ENCODE measurements at regions not wholly inside any gene's neighbourhood (a gene's known extent, or its start where the extent isn't known, plus 50 kb on each side); places are given as distances from the start of the nearest gene placed in this dataset.
A peak's percentile ranks its signal among the peaks of the same experiment; 100 is the strongest.
"Not testable (repeated sequence)": the region's sequence is repeated elsewhere in the genome, so short reads cannot be mapped to it uniquely, and the experiment has no call there.

- DNase-seq (ENCODE audit: low spot score), result no peak
These were observed 841.1 kb upstream of the SORCS1 start for GRCh38 chr10:108005627-108006026.

GRCh38 chr10:108003576-108003975, 839.1 kb upstream of the SORCS1 start:
- DNase-seq (ENCODE audit: low spot score), result no peak

- DNase-seq (ENCODE audit: low spot score), result no peak
These were observed 838.6 kb upstream of the SORCS1 start for GRCh38 chr10:108003061-108003460.

- no peak for DNase-seq (ENCODE audit: low spot score)
These were observed 835.9 kb upstream of the SORCS1 start for GRCh38 chr10:108000365-108000764.

GRCh38 chr10:107994621-107995270, 830.2 kb upstream of the SORCS1 start:
- DNase-seq (ENCODE audit: low spot score), result no peak

GRCh38 chr10:107986571-107986970, 822.1 kb upstream of the SORCS1 start:
- no peak for DNase-seq (ENCODE audit: low spot score)

- DNase-seq (ENCODE audit: low spot score), result no peak
These were observed 820.1 kb upstream of the SORCS1 start for GRCh38 chr10:107984581-107984980.

GRCh38 chr10:107984149-107984548, 819.6 kb upstream of the SORCS1 start:
- DNase-seq (ENCODE audit: low spot score), result no peak

GRCh38 chr10:107978455-107978854, 813.9 kb upstream of the SORCS1 start:
- DNase-seq (ENCODE audit: low spot score), result no peak

GRCh38 chr10:107971973-107972372, 807.5 kb upstream of the SORCS1 start:
- DNase-seq (ENCODE audit: low spot score), result peak; percentile 39

GRCh38 chr10:107971411-107971810, 806.9 kb upstream of the SORCS1 start:
- DNase-seq (ENCODE audit: low spot score), result no peak

GRCh38 chr10:107970512-107970911, 806.0 kb upstream of the SORCS1 start:
- DNase-seq (ENCODE audit: low spot score), result no peak

- no peak for DNase-seq (ENCODE audit: low spot score)
These were observed 805.4 kb upstream of the SORCS1 start for GRCh38 chr10:107969936-107970335.

- DNase-seq (ENCODE audit: low spot score), result no peak
These were observed 802.3 kb upstream of the SORCS1 start for GRCh38 chr10:107966826-107967225.

- no peak for DNase-seq (ENCODE audit: low spot score)
These were observed 788.4 kb upstream of the SORCS1 start for GRCh38 chr10:107952649-107953556.

GRCh38 chr10:107950411-107951062, 786.0 kb upstream of the SORCS1 start:
- DNase-seq (ENCODE audit: low spot score), result not testable (repeated sequence)

- no peak for DNase-seq (ENCODE audit: low spot score)
These were observed 778.3 kb upstream of the SORCS1 start for GRCh38 chr10:107942826-107943225.

- no peak for DNase-seq (ENCODE audit: low spot score)
These were observed 768.6 kb upstream of the SORCS1 start for GRCh38 chr10:107933076-107933475.

- DNase-seq (ENCODE audit: low spot score), result no peak
These were observed 767.3 kb upstream of the SORCS1 start for GRCh38 chr10:107931808-107932207.

- DNase-seq (ENCODE audit: low spot score), result no peak
These were observed 765.5 kb upstream of the SORCS1 start for GRCh38 chr10:107930037-107930436.

- no peak for DNase-seq (ENCODE audit: low spot score)
These were observed 760.0 kb upstream of the SORCS1 start for GRCh38 chr10:107924458-107924857.

GRCh38 chr10:107919626-107920235, 755.2 kb upstream of the SORCS1 start:
- DNase-seq (ENCODE audit: low spot score), result no peak
